ENCODE measurements at regions not wholly inside any gene's neighbourhood (a gene's known extent, or its start where the extent isn't known, plus 50 kb on each side); places are given as distances from the start of the nearest gene placed in this dataset.

DNA sequence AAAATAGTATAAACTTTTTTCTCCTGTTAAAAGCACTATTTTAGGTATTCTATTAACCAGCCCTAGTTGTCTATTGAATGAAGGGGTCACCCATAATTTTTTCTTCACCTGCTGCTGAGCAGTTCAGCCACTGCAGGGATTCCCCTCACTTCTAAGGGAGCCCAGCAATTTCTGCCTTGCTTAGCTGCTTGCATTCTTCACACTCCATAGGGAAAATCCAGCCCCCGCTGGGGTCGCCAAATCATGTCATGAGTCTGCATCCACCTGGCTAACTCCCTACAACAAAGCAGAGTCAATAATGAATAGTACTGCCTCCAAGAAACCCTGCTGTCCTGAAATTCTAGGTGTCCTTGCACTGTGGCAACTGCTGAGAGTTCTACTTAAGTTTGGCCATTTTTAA lies 886.5 kb downstream of the CDY2B start:
- DNase-seq (ENCODE audit: low spot score): no peak
- TF ChIP-seq, protein P1, sequence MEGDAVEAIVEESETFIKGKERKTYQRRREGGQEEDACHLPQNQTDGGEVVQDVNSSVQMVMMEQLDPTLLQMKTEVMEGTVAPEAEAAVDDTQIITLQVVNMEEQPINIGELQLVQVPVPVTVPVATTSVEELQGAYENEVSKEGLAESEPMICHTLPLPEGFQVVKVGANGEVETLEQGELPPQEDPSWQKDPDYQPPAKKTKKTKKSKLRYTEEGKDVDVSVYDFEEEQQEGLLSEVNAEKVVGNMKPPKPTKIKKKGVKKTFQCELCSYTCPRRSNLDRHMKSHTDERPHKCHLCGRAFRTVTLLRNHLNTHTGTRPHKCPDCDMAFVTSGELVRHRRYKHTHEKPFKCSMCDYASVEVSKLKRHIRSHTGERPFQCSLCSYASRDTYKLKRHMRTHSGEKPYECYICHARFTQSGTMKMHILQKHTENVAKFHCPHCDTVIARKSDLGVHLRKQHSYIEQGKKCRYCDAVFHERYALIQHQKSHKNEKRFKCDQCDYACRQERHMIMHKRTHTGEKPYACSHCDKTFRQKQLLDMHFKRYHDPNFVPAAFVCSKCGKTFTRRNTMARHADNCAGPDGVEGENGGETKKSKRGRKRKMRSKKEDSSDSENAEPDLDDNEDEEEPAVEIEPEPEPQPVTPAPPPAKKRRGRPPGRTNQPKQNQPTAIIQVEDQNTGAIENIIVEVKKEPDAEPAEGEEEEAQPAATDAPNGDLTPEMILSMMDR (IDR thresholded peaks at IDR 0.05; ENCODE audit: extremely low read depth, missing control alignments): no peak

DNA sequence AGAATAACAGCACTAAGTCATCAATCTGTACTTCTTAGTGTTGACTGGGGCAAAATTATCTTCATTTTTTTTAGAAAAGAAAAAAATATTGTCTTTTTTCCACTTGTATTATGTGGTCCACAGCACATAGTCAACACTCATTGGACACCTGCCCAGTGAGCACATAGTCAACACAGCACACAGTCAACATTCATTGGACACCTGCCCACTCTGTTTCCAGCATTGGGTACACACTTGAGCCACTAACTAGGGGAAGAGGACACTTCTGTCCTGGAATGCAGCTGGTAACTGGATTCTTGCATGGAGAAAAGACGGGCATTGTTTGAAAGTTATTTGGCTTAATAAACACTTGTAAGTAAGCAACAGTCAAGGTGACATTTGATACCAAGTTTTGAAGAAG lies 898.2 kb downstream of the CDY2B start:
- DNase-seq (ENCODE audit: low spot score): no peak
- TF ChIP-seq, protein P1 (IDR thresholded peaks at IDR 0.05; ENCODE audit: extremely low read depth, missing control alignments): no peak

DNA sequence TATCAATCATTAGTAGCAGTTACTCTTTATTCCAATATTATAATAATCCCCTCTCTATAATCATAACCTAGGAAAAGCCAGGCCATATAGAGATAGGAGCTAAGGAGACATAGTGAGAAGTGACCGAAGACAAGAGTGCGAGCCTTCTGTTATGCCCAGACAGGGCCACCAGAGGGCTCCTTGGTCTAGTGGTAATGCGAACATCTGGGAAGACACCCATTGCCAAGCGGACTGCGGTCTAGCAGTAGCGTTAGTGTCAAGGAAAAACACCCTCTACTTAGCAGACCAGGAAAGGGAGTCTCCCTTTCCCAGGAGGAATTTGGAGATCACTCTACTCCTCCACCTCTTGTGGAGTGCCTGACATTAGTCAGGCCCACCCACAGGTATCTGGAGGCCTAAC lies 920.9 kb downstream of the CDY2B start:
- DNase-seq (ENCODE audit: low spot score): no peak
- TF ChIP-seq, protein P1 (IDR thresholded peaks at IDR 0.05; ENCODE audit: extremely low read depth, missing control alignments): no peak

DNA sequence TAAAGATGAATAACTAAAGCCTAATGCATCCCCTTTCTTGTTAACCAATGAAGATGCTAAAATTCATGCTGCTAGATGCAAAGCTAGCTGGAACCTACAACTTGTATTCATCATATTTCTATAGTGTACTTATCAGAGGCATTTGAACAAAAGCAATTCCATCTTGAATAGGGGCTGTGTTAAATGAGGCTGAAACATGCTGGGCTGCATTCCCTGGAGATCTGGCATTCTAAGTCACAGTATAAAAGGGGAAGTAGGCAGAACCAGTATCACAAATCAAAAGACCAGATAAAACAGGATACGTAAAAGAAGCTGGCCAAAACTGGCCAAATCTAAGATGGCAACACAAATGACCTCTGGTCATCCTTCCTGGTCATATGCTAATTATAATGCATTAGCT lies 932.8 kb downstream of the CDY2B start:
- DNase-seq (ENCODE audit: low spot score): no peak
- TF ChIP-seq, protein P1 (IDR thresholded peaks at IDR 0.05; ENCODE audit: extremely low read depth, missing control alignments): no peak
